Stimulated activated CD4-positive, alpha-beta T cell treated with anti-CD3 and anti-CD28 coated beads, Interleukin-15, amount 100 ng/mL, for 1 hour (primary cell): ENCODE measurements at regions not wholly inside any gene's neighbourhood (a gene's known extent, or its start where the extent isn't known, plus 50 kb on each side); places are given as distances from the start of the nearest gene placed in this dataset.
"Not testable (repeated sequence)": the region's sequence is repeated elsewhere in the genome, so short reads cannot be mapped to it uniquely, and the experiment has no call there.

Experiments
- DNase-seq, 2 donors: peaks; one replicate each; pipeline ENCODE4 v3.0.0-alpha.2; 2020; ENCODE audit warnings: low read depth in 1 of 2, low spot score in 1 of 2

- DNase-seq: not testable (repeated sequence)
Measured at GRCh38 chrX:150232222-150232621, 130.9 kb upstream of the MAMLD1 start.

GRCh38 chrX:150234126-150234525 lies 129.0 kb upstream of the MAMLD1 start:
- no peak for DNase-seq

DNA sequence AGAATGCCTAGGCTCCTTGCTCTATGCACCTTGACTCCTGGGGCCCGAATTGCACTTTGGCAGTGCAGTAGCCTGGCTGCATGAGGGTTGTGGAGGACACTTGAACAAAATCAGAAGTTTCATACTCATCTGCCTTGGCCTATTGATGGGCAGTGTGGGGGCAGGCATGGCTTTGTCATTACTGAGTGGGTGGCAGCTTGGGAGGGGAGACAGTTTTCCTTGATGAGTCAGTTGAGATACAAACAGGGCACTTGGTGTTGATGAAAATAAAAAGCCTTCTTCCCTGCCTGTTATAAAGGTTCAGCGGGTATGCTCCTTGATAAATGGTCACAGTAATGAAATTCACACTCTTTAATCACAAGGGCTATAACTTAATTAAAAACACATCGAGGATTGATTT lies 126.8 kb upstream of the MAMLD1 start:
- no peak for DNase-seq

DNA sequence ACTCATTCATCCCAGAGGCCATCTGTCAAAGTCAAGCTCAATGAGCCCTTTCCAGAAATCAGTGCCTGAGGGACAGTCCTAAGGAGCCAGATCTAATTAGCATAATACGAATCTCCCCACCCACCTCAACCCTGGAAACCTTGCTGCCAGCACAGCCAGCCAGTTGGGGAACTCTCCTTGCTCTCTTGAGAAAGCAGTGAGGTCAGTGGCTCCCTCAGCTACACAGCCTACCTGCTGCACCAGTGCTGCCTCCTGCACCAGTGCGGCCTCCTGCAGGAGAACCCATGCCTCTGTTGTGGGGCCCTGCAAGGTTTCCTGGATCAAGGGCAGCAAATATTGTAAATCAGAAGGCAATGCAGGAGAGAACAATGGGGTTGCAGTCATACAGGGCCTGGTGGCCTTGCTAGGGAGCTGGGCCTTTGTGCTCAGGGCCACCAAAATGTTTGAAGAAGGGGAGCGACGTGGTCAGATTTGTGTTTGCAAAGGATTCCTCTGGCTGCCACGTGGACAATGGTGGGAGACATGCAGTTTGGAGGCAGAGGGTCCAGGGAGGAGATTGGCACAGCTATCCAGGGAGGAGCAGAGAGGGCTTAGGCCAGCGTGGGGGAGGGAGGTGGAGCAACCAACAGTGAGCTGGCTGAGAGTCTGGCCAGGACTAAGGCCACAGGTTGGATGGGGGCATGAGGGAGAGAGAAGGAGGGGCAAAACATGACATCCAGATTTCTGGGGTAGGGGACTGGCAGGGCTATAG lies 124.3 kb upstream of the MAMLD1 start:
- no peak for DNase-seq

GRCh38 chrX:150239946-150240642 lies 123.0 kb upstream of the MAMLD1 start:
- DNase-seq: no peak

GRCh38 chrX:150240643-150240970 lies 122.5 kb upstream of the MAMLD1 start:
- DNase-seq: no peak

GRCh38 chrX:150253959-150254620 lies 109.0 kb upstream of the MAMLD1 start:
- DNase-seq: no peak

GRCh38 chrX:150254909-150255308 lies 108.2 kb upstream of the MAMLD1 start:
- DNase-seq: no peak

DNA sequence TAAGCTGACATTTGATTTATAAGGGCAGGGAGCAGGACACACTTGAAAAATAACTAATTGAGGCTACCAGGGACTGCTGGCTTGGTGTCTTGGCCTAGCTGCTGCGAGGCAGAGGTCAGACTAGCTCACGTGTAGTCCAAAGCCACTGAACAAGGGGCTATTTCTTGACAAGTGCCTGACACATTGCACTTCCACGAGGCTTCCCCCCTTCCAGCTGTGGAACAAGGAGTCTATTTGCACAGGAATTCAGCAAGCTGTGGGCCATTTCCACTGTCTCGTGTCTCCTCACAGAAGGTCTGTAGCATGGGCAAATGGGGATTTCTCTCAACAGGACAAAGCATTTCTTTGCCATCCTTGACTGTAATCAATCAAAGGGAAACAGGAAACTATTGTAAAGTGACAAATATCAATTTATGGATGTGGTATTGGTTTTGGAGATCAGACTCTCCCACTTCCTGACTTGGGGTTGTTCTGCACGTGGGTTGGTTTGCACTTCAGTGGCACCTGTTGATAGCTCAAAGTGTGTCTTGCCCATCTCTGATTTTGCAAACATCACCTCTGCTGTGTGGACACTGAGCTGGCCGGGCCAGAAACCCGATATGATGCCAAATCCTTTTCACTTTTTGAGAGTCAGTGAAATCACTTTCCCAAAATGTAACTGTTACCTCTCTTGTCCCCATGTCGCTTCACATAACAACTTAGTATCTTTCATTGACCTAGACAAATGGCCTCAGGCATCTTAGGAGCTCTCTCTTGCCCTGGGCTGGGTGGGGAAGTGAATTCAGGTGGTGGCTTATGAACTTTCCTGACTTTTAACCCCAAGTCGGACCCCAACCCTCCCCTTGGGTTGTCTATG lies 107.4 kb upstream of the MAMLD1 start:
- no peak for DNase-seq

GRCh38 chrX:150256297-150256650 lies 106.8 kb upstream of the MAMLD1 start:
- DNase-seq: no peak

- no peak for DNase-seq
Measured at GRCh38 chrX:150257353-150258175, 105.6 kb upstream of the MAMLD1 start.

GRCh38 chrX:150258176-150258425 lies 105.0 kb upstream of the MAMLD1 start:
- DNase-seq: no peak

DNA sequence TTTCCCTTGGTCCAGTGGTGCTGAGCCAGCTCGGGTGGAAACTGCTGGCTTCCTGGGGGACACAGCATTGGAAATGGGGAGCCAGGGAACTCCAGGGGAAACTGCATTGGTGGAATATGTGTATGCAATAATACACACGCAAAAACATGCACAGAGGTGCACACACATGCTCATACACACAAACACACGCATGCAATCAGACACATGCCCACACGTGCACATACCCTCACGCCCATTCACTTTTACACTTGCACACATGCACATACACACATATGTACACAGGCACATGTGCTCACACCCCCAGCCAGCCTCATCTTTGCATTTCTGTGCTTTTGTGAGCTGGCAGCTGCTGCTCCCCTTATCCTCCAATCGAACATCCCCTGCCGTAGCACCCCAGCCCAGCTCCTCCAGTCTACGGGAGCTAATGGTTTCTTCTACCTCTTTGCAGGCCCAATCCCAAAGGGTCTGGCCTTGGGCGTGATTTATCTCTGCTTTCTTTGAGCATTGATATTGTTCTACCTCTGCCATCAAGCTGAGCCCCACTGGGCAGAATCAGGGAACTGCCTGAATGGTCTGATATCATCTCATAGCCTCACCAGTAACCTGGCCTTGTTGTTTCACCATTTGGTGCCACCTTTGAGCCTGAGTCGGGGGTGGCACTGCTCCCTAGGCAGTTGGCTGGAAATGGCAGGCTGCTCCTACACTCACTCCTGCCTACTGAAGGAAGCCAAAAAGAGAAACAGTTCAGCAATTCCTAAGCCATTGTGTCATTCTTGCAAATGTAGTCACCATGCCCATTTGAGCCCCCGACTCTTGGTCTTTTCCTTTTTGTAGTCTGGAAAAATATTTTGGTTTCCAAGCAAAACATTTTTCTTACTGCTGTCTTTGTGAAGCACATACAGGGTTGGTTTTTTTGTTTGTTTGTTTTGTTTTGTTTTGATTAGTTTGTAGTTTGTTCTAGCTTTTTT lies 104.4 kb upstream of the MAMLD1 start:
- DNase-seq: no peak

- no peak for DNase-seq
Measured at GRCh38 chrX:150262456-150262855, 100.7 kb upstream of the MAMLD1 start.

DNA sequence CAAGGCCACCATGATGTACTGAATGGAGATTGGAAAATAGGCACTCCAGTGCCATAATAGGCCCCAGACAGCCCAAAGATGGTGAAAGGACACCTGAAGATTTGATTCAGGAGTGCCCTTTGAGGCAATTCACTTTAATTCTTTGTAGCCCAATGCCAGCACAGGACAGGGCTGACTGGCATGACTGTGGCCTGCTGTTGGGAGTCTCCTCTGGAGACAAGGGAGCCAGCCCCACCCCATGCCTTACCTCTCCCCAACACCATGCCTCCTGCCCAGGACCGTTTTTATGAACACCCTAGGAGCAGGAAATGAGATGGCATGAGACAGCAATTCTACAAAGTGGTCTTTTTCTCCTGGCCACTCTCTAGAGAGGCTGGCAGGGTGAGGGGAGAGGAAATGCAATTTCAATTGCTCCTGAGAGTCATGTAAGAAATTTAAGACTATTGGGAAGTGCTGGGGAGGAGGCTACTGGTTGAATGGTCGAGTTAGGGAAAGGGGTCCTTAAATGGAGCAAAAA lies 94.2 kb upstream of the MAMLD1 start:
- no peak for DNase-seq

DNA sequence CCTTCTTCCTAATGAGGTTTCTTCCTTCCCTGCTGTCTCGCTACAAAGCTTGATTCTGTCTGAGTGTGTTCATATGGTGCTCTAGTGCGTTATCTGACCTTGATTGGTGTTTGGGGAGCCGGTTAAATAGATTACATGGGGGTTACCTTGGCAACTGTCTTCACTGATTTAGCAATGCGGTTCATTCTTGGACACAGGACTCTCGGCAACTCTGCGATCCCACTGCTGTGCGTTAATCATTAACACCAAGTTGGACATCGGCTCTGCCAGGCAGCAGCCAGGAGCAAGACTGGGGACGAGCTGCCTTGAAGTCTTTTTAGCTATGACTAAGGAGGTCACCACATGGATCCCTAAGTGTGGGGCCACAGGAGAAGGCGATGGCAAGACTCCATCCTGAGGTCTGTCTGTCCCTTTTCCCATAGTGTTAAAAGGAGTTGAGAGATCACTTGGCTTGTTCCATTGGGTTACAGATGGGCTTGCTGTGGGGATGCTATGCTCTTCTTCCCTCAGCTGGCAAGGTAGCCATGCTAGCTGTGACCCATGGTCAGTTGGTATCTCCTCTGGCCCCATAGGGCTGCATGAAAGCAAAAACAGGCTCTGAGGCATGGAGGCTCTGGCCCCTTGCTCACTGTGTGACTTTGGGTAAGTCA lies 93.4 kb upstream of the MAMLD1 start:
- no peak for DNase-seq

- DNase-seq: no peak
Measured at GRCh38 chrX:150270622-150271021, 92.5 kb upstream of the MAMLD1 start.

DNA sequence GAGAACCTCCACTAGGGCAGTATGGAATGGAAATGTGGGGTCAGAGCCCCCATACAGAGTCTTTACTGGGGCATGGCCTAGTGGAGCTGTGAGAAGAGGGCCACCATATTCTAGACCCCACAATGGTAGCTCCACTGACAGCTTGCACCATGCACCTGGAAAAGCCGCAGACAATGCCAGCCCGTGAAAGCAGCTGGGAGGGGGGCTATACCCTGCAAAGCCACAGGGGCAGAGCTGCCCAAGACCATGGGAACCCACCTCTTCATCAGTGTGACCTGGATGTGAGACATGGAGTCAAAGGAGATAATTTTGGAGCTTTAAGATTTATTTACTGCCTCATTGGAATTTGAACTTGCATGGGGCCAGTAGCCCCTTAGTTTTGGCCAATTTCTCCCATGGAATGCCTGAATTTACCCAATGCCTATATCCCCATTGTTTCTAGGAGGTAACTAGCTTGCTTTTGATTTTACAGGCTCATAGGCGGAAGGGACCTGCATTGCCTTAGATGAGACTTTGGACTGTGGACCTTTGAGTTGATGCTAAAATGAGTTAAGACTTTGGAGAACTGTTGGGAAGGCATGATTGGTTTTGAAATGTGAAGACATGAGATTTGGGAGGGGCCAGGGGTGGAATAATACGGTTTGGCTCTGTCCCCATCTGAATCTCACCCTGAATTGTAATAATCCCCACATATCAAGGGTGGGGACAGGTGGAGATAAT lies 89.4 kb upstream of the MAMLD1 start:
- DNase-seq: not testable (repeated sequence)
